HG02642 (cell line): ENCODE measurements at regions not wholly inside any gene's neighbourhood (a gene's known extent, or its start where the extent isn't known, plus 50 kb on each side); places are given as distances from the start of the nearest gene placed in this dataset.

Experiments
- ATAC-seq: cut with Tn5 transposase; IDR thresholded peaks from one replicate; pipeline ENCODE4 v1.9.1; 2021; ENCODE audit warnings: mild to moderate bottlenecking; ENCODE audit not compliant: unreplicated experiment, poor library complexity

GRCh38 chr2:190783513-190784263 lies 96.9 kb upstream of the GLS start:
- ATAC-seq = no peak

DNA sequence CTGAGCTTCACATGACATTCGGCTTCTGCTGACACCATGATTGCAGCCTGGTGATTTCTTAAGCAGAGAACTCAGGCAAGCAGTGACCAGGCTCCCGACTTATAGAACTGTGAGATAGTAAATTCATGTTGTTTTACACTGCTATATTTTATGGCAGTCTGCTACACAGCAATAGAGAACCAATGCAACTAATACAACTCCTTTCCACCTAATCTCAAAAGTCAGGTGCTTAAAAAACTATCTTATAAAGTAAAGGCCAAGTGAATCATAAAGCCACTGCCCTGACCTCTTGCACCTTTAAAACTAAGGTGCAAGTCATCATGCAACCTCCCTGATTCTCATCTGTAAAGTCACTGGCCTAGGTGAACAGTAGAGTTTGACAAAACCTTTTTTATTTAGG lies 95.3 kb upstream of the GLS start:
- no peak for ATAC-seq

DNA sequence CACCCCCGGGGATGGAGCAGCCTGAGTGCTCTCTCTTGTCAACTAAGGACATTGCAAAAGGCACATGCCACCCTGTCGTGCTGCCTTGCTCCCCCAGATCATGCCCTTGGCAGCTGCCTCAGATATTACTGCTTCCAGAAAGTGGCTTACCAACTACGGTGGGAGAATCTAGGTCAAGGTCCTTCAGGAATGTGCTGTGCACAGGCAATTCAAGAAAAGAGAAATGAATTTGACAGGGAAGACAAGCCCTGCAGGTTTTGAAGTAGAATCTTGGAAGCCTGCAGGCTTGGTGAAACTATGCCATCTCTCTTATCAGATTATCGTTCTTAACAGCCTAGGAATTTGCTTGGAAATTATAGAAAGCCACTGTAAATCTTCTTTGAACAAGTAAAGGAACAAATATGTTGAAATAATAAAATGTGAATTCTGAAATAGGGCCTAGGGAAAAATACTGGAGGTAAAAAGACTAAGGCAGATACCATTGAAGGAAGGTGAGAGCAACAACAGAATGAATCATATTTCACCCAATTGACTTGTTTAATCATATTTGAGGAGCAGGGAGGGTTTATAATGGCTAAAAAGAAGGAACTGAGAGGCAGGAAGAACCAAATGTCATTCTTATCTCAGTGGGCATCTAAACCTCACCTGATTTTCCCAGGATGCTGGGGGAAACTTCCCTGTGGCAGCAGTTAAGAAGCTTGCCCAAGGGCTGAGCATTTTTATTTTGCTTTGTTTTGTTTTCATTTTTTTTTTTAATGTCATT lies 94.0 kb upstream of the GLS start:
- no peak for ATAC-seq

DNA sequence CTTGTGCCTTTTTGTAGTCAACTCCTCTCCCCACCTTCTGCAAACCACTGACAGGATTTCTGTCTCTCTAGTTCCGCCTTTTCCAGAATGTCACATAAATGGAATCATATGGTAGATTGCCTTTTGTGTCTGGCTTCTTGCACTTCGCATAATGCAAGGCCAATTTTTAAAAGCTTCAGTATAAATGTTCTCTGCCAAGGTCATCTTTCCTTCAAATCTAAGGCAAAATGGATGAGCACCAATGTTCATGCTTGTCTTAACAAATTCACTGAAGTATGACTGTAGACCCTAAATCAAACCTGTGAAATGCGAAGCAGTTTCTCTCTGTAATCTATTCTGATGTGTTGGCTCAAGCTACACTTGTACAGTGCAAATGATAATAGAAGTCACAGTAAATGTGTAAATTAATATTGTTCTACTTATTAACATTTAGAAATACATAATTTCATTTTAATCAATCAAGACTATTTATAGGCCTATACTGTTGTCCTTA lies 92.8 kb upstream of the GLS start:
- no peak for ATAC-seq

GRCh38 chr2:190789074-190790004 lies 91.3 kb upstream of the GLS start:
- no peak for ATAC-seq

DNA sequence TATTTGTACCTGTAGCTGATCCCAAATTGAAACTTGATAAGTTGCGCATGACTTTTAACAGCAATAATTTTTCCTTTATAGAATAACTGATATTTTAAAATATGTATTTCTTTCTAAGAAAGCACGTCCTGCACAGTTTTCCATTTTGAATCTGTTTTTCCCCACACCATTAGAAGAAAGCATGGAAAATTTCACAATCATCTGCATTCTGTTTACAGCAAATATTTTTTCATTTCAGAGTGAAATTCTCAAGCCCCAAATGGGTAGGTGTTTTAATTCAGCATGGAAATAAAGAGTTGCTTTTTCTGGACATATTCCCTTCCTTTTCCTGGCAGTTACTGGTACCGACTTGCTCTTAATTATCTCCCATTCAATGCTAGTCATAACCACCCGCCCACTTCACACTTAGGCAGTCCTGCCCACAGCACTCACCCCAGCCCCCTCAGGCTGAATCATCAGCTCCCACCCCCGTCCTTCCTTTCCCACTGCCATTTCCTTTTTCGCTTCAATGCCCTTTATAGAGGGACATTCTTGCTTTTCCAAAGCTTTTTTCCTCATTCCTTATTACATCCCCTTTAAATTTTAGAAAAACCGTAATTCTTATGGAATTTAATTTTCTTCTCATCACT lies 89.2 kb upstream of the GLS start:
- no peak for ATAC-seq

GRCh38 chr2:190791976-190792575 lies 88.5 kb upstream of the GLS start:
- no peak for ATAC-seq

DNA sequence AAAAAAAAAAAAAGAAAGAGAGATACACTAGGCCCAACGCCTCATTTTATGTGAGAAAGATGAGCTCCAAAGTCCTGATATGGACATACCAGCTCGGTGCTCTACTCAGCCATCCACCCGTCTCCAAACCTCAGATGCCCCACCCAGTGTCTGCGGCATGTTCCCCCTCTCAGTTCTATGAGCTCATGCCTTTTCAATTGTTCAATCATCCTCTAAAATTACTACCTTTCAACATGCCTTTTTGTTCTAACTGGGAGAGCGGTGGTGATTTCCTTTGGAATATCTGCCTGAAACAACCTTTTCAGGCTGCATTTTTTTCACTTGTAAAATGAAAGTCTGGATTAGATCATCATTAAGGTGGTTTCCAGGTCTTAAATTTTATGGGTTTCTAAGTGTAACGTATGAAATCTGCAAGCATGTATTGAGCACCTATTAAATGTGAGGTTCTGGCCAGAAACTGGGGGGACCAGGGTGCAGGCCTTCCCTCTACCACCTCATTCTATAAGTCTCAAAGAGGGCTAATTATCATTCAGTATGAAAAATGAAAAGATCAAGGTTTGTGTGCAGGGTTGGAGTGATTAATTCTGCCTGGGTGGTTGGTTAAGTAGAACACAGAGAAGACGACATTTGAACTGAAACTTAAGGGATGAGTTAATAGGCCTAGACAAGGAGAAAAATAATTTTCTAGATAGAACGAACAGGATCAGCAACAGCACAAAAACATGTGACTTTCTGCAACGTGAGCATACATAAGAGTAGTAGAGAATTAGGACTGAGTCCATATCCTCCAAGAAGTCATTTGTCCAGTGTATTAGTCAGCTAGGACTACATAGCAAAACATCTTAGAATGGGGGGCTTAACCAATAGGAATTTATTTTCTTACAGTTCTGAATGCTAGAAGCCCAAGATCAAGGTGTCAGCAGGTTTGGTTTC lies 87.4 kb upstream of the GLS start:
- ATAC-seq = no peak

GRCh38 chr2:190794377-190794776 lies 86.2 kb upstream of the GLS start:
- ATAC-seq = no peak

GRCh38 chr2:190794790-190795189 lies 85.8 kb upstream of the GLS start:
- no peak for ATAC-seq

DNA sequence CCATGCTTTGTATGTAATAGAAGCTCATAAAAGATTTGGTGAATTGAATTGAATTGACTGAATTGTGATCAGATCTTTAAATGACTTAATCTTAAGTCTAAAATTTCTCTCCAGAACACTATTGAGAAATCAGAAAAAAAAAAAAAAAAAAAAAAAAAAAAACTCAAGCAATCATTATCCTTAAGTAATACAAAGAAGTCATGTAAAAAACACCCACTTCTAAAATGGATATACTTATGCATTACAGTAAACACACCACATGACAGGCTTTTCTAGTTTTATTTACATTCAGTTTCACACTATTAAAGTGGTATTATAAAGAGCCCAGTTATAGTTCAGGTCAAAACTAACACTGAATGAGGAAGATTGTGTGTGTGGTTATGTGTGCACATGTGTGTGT lies 84.9 kb upstream of the GLS start:
- ATAC-seq = no peak

GRCh38 chr2:190799999-190800398 lies 80.6 kb upstream of the GLS start:
- ATAC-seq = no peak

- ATAC-seq = no peak
These were observed 80.1 kb upstream of the GLS start for GRCh38 chr2:190800528-190800927.

DNA sequence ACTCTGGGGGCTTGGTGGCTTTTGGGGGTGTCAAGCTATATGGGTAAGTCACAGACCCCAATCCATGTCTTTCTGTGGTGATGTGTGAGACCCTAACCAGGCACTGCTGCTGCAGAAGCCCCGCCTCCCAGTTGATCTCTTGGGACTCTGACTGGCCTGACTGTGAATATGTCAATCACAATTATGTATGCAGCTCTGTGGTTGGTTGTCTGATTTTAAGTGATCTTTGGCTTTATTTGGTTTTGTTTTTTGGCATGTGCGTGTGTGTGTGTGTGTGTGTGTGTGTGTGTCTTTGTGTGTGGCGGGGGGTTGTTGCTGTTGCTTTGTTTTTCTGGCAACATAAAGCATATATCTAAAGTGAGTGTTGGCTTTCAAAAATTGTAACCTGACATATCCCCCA lies 78.5 kb upstream of the GLS start:
- ATAC-seq = no peak

DNA sequence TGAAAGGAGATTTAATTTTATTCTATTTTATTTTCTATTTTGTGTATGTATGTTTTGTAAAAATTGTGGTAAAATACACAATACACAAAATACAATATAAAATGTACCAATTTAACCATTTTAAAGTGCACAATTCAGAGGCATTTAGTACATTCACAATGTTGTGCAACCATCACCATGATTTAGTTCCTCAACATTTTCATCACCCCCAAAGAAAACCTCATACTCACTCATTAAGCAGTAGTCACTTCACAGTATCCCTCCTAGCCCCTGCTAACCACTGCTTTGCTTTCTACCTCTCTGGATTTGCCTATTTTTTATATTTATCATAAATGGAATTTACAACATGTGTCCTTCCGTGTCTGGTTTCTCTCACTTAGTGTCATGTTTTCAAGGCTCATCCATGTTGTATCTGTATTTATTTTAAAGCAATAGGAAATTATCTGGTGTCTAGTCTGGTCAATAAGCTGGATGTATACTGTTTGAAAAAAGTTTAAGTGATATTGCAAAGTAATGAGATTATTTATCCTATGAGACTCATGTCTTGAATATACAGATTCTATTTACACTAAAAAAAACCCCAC lies 77.9 kb upstream of the GLS start:
- no peak for ATAC-seq

DNA sequence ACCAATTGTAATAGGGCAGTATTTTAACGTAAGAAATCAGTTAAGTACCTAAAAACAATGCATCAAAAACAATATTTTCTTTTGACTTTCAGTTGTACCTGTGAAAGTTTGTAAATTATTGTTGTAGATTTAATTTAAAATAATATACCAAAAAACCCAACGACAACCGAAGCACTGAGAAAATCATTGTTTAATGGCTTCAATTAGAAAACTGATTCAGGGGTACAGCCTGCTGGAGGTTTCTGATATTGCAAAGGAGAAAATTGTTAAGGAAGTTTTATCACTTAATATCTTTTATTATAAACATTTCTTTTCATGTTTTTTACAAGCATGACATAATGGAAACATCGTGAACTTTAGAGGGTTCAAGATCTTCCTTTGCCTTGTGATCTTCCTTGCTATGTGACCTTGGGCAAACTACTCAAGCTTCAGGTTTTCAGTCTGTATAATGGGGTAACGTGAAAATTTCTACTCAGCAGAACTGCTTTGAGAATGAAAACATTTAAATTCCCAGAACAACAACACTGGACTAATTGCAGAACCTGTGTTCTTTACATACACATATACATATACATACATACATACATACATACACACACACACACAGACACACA lies 76.3 kb upstream of the GLS start:
- ATAC-seq = no peak

DNA sequence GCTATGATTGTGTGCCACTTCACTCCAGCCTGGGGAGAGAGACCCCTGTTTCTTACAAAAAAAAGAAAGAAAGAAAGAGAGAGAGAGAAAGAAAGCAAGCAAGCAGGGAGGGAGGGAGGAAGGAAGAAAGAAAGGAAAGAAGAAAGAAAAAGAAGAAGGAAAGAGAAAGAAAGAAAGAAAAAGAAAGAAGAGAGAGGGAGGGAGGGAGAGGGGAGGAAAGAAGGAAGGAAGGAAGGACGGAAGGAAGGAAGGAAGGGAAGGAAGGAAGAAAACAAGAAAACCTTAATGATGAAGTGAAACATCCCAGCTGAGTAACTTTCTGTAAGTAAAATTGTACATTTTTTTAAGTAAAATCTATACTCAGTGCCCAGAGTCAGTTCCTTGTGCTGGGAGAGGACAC lies 75.5 kb upstream of the GLS start:
- no peak for ATAC-seq

DNA sequence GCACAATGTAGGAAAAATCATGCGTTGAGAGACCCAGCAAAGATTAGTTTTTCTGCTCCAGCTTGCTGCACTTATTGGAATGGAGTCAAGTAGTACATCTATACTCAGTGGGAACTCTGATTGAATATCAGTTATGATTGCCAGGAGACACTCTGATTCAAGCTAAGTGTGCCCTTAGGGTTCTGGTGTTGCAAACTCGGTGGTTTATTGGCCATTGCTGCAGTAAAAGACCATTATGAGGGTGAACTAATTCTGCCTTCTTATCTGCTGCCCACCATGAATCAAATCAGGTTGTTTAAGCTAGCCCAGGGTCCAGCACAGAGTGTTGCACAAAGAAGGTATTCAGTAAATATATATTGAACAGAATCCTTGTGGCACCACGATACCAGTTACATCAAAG lies 74.8 kb upstream of the GLS start:
- ATAC-seq = no peak
